ENCODE measurements at regions not wholly inside any gene's neighbourhood (a gene's known extent, or its start where the extent isn't known, plus 50 kb on each side); places are given as distances from the start of the nearest gene placed in this dataset.

DNA sequence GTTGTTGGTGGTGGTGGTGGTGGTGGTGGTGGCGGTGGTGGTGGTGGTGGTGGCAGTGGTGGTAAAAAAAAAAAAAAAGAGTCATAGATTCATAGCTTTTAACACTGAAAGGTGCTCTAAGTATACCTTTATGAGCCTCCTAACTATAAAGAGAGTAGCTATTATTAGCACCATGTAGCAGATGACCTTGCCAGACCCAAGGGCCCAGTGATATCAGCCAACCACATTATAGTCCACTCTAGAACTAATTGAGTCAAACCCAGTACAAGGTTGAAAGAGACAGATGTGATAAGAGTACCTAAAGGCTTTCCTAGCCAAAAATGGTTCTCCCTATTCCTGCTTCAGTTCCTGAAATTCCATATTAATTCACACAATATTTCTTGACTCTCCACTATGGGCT, 245.3 kb downstream of the HACE1 start:
- DNase-seq (ENCODE audit: low read depth), result no peak

DNA sequence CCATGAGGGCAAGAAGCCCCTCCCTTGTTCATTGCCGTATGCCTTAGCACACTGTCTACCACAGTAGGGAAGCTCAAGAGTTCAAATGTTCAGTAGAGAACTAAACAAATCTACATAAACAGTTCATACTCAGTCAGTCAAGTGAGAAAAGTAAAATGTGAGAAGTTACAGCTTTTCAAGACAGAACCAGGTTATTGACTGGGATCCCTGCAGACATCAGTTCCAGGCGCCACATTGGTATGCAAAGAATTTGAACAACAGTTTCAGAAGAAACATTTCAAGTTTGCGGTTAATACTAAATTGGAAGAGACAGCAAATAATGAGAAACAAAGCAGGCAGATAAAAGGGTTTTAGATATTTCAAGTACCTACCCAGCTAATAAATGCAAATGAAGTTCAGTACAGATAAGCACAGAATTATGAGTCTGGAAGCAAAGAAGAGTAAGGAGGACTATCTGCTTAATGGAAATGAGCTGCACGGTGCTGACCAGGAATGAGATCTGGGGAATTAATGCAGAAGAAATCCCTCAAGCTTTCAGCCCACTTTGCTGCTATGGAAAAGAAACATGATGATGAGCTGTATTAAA, 246.2 kb downstream of the HACE1 start:
- no peak for DNase-seq (ENCODE audit: low read depth)

GRCh38 chr6:104612541-104612940, 247.2 kb downstream of the HACE1 start:
- DNase-seq (ENCODE audit: low read depth), result no peak

- no peak for DNase-seq (ENCODE audit: low read depth)
Observed at GRCh38 chr6:104608101-104608500, 251.6 kb downstream of the HACE1 start.

GRCh38 chr6:104607501-104607900, 252.2 kb downstream of the HACE1 start:
- DNase-seq (ENCODE audit: low read depth), result no peak

DNA sequence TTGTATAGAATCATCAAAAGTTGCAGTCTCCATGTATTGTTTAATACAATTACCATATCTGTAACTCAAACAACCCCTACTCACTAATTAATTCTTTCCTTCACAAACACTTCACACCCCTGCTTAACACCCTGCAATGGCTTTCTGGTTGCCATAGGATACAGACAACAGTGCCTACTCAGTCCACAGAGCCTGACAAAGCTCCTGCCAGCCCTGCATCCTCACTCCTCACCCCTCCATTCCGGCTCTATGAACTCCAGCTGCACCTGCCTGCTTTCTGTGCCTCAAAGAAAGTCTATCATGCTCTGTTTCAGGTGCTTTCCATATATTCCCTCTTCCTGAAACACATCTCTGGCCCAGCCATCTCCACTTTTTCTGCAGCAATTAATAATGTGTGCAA, 253.4 kb downstream of the HACE1 start:
- DNase-seq (ENCODE audit: low read depth), result no peak

DNA sequence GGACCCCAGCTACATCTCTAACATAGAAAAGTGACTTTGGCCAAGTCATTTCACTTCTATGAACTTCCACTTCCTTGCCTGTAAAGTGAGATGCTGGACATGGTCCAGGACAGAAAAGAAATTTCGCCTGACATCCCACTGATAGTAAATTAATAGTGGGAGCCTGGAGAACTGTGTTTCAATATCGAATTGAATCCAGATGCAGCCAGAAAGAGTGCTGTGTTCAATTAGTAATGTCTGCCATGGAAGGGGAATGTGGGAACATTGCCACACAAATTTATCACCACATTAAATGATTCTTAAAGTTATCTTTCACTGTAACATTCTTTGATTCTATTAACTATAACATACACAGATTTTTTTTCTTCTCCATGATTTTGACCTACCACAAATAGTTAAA, 255.0 kb downstream of the HACE1 start:
- no peak for DNase-seq (ENCODE audit: low read depth)

GRCh38 chr6:104603108-104603745, 256.5 kb downstream of the HACE1 start:
- DNase-seq (ENCODE audit: low read depth), result no peak

GRCh38 chr6:104601721-104602120, 258.0 kb downstream of the HACE1 start:
- no peak for DNase-seq (ENCODE audit: low read depth)

GRCh38 chr6:104601131-104601651, 258.5 kb downstream of the HACE1 start:
- no peak for DNase-seq (ENCODE audit: low read depth)

DNA sequence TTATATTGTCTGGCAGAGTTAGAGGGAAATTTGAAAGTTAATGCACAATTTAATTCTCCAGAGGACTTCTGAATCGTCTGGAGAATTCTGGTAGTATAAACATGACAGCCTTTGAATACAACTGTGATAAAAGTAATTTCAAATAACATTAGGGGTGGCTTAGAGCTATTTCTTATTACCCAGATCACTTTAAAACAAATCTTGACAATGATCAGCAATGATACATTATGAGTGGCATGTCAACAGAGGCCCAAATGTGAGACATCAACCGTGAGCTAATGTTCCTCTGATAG, 259.1 kb downstream of the HACE1 start:
- DNase-seq (ENCODE audit: low read depth), result no peak

DNA sequence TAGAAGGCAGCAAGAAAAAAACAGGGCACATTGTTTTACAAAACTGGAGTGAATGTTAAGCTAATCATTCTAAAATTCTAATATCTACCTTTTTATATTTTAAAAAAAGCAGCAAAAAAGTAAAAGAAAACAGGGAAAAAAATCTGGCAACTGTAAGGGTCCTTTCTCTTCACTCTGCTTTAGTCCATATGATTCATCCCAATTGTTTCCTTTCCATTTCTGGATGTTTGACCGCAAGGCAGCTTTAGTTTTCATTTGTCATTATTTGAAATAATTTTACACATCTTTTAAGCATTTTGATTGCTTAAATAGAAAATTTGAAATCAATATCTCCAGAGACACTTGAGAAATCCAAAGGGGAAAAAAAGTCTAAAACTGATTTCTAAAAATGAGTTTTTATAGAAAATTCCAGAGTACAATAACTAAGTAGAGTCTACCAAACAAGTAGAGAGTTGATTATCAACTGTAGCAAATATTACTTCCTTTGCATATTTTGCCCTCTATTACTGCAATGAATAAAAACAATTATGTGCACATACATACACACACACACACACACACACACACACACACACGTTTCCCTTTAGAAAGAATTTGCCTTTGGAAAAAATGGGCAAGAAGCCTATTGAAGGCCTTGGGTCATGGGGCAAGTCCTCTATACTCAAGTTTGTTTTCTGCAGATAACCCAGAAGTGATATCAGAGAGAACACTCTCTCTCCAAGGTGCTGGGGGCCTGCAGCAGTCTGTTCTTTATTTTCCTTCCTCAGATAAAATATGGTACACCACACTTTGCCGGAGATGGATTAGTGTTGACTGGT, 259.7 kb downstream of the HACE1 start:
- no peak for DNase-seq (ENCODE audit: low read depth)

DNA sequence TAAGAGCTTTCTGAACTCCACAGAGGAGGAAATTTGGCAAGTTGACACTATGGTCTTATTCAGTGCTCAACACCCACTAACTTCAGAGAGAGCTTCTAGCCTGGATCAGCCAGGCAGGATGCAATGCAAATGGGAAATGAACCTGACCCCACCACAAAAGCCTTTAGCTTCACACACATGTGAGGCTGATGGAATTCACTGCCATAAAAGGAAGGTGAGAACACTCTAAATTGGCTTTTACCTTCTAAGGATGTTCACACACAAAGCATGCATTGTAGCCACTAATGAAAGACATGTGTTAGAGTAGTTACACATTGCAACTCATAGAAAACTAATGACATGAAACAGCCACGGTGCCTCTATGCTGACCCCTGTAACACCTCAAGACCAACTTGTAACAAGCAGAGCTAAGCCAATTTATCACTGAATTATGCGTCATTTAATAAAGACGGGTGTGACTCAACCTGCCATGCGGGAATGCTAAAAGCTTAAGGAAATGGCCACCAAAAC, 262.1 kb downstream of the HACE1 start:
- no peak for DNase-seq (ENCODE audit: low read depth)

DNA sequence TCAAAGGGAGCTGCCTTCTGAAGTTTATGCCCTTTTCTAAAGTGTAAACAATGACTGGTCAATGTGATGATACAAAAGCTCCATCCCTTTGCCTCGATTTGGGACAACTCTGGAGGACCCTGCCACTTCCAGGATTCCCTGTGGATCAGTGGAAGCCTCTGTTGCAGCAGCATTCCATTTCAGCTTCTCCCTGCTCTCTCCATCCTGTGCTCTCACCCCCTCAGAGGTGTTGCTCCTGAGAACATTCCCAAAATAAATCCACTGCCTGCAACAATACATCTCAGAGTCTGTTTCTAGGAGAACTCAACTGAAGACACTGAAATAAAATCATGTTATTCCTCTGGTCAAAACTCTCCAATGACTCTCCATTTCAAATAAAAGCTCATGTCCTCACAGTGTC, 263.6 kb downstream of the HACE1 start:
- no peak for DNase-seq (ENCODE audit: low read depth)

GRCh38 chr6:104595311-104595820, 264.4 kb downstream of the HACE1 start:
- DNase-seq (ENCODE audit: low read depth), result no peak

- DNase-seq (ENCODE audit: low read depth), result no peak
Observed at GRCh38 chr6:104591573-104592334, 268.0 kb downstream of the HACE1 start.

DNA sequence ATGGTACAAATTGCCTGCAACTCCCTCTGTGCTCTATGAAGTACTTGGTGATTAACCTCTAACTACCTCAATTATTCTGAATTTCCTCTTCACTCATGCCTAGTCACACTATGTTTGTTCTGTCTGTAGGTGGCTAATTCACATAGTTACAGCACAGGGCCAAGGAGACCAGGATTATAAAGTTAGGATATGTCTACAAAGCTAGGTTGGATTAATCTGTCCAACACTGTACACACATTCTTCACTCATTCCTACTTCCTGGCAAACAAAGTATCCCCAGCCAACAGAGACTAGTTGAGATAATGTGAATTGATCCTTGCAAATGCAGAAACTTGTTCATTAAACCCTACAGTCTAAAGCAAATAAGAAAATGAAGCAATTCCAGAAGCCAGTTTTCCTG, 269.8 kb downstream of the HACE1 start:
- DNase-seq (ENCODE audit: low read depth), result no peak

DNA sequence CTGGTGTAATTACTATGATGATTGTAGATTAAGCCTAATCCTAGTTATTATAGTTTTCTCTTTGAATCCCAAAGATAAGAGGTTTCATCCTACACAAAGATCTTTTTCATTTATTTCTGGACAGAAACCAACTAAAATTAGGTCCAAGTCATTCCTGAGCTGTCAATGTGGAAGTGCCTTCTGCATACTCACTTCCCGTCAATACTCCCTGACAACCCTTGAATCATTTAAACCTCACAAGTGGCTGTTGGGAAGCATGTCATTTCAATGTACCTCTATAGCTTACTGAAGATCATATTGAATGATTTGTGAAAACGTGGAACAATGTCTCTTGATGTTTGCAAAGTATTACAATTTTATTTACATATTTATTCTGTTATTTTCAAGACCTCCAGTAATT, 274.1 kb downstream of the HACE1 start:
- DNase-seq (ENCODE audit: low read depth), result no peak

- no peak for DNase-seq (ENCODE audit: low read depth)
Observed at GRCh38 chr6:104580452-104580851, 279.3 kb downstream of the HACE1 start.

- DNase-seq (ENCODE audit: low read depth), result no peak
Observed at GRCh38 chr6:104579310-104579863, 280.3 kb downstream of the HACE1 start.

- no peak for DNase-seq (ENCODE audit: low read depth)
Observed at GRCh38 chr6:104575536-104575935, 284.2 kb downstream of the HACE1 start.
